ENCODE measurements at regions not wholly inside any gene's neighbourhood (a gene's known extent, or its start where the extent isn't known, plus 50 kb on each side); places are given as distances from the start of the nearest gene placed in this dataset.

DNA sequence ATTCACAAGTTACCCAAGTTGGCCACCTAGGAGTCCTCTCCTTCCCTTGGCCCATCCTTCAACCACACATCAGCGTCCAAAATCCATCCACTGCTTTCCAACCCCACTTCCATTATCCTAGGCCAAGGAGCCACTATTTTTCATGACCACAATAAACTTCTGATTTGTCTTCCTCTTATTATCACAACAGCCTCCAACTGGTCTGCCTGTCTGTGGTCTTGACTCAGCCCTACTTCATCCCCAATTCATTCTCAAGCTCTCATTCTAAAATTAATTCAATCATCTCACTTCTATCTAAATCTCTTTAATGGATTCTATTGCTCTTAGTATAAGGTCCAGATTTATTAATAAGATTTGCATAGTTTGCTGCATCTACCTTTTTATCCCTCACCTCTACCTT, 189.0 kb upstream of the PRDM1 start:
- ATAC-seq = no peak
- intact Hi-C loops (cut with DNase I) = no loop called here
- H3K9me3 ChIP-seq = no peaks in the 10 kb centered on the region
- no peak overlapping the region for H3K27ac ChIP-seq
- H3K4me1 ChIP-seq = no peaks in the 10 kb centered on the region
- no peak for DNase-seq
- H3K36me3 ChIP-seq (ENCODE audit: insufficient read depth in 1 of 2, low read depth in 1 of 2) = no peaks in the 10 kb centered on the region
- H3K27me3 ChIP-seq (ENCODE audit: insufficient read depth in 3 of 3, low read length in 2 of 3) = no peaks in the 10 kb centered on the region
- 91 to 95% (median 92%) methylated on average over 1 of the region's 1 CpG for WGBS, 3 donors
- TF ChIP-seq, protein P1, sequence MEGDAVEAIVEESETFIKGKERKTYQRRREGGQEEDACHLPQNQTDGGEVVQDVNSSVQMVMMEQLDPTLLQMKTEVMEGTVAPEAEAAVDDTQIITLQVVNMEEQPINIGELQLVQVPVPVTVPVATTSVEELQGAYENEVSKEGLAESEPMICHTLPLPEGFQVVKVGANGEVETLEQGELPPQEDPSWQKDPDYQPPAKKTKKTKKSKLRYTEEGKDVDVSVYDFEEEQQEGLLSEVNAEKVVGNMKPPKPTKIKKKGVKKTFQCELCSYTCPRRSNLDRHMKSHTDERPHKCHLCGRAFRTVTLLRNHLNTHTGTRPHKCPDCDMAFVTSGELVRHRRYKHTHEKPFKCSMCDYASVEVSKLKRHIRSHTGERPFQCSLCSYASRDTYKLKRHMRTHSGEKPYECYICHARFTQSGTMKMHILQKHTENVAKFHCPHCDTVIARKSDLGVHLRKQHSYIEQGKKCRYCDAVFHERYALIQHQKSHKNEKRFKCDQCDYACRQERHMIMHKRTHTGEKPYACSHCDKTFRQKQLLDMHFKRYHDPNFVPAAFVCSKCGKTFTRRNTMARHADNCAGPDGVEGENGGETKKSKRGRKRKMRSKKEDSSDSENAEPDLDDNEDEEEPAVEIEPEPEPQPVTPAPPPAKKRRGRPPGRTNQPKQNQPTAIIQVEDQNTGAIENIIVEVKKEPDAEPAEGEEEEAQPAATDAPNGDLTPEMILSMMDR (IDR thresholded peaks at IDR 0.05) = no peak
- H3K4me3 ChIP-seq = no peak overlapping the region

DNA sequence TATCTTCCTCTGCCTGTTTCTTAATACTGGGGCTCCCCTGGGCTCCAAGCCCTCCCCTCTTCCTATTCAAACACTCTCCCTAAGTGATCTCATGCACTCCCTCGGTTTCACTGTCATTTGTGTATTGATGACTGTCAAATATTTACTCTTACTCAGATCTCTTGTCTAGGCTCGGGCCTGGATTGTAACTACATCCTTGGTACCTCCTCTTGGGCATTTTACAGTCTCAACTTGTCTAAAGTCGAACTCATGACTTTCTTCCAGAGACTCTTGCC, 189.4 kb upstream of the PRDM1 start:
- TF ChIP-seq, protein P1 (IDR thresholded peaks at IDR 0.05) = no peak
- H3K4me3 ChIP-seq = no peak overlapping the region
- H3K27ac ChIP-seq = no peak overlapping the region
- H3K4me1 ChIP-seq = no peaks in the 10 kb centered on the region
- 69 to 82% (median 76%) methylated on average over 3 of the region's 3 CpGs for WGBS, 3 donors
- ATAC-seq (no peak), DNase-seq (no peak)
- no peaks in the 10 kb centered on the region for H3K9me3 ChIP-seq
- intact Hi-C loops (cut with DNase I) = no loop called here
- H3K36me3 ChIP-seq (ENCODE audit: insufficient read depth in 1 of 2, low read depth in 1 of 2) = no peaks in the 10 kb centered on the region
- no peaks in the 10 kb centered on the region for H3K27me3 ChIP-seq (ENCODE audit: insufficient read depth in 3 of 3, low read length in 2 of 3)

DNA sequence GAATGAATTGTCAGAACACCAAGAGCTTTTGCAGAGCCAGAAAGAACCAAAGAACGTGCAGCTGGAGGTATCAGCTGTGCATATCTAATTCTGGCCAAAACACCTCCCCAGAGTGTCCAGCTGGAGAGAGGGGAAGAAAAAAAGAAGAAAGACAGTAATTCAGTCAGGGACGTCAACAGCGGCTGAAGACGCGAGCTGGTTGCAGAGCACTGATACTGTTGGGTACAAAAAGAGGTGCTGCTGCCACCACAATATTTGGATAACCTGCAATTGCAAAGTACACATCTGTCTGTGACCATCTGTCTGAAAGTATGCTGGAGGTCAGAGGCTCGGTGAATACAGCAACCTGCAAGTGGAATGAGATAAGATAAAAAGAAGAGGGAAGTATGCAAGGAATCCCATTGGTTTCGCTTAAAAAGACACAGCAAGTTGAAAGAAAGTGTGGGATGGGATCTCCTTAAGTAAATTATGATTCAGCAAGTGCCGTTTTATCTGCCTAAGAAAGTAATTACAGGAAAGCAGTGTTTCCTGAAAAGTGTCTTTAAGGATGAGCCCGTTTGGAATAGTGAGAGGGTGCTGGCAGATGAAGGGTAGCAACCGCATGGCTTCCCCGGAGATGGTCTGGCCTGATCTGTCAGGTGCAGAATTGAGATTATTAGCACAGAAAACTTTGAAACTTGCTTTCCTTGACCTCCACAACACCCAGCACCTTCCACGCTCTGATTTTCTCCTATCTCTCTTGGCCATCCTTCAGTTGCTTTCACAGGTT, 189.9 kb upstream of the PRDM1 start:
- Histone ChIP-seq H3K27me3 (ENCODE audit: insufficient read depth in 3 of 3, low read length in 2 of 3) (no peaks in the 10 kb centered on the region), H3K36me3 (ENCODE audit: insufficient read depth in 1 of 2, low read depth in 1 of 2) (no peaks in the 10 kb centered on the region), H3K9me3 (no peaks in the 10 kb centered on the region), H3K4me3 (no peak overlapping the region), H3K4me1 (no peaks in the 10 kb centered on the region), H3K27ac (no peak overlapping the region)
- DNase-seq = no peak
- 43 to 56% (median 55%) methylated on average over 12 of the region's 12 CpGs for WGBS, 3 donors
- TF ChIP-seq, protein P1 (IDR thresholded peaks at IDR 0.05) = no peak
- ATAC-seq = peak in 1 of 4 donors; percentile 62
- intact Hi-C loops (cut with DNase I) = no loop called here

DNA sequence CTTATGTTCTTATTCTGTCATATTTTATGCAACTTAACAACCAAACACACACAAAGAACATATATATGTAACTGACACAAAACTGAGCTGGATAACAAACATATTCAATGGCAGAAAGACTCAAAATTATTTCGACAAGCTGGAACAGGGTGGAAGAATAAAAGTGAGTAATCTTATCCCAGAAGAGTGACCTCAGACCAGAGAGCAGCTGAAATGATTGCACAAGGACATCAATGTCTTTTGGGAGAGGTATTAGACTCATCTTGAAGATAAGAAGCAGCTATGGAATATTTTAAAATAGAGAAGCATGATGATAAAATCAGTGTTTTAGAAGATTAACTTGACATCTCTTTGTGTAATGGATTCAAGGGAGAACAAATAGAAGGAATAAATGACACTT, 191.6 kb upstream of the PRDM1 start:
- TF ChIP-seq, protein P1 (IDR thresholded peaks at IDR 0.05) = no peak
- no peaks in the 10 kb centered on the region for H3K4me1 ChIP-seq
- H3K36me3 ChIP-seq (ENCODE audit: insufficient read depth in 1 of 2, low read depth in 1 of 2) = no peaks in the 10 kb centered on the region
- no peak for DNase-seq
- ATAC-seq = peak in 1 of 4 donors; percentile 54
- H3K4me3 ChIP-seq = no peak overlapping the region
- no peaks in the 10 kb centered on the region for H3K9me3 ChIP-seq
- WGBS, 3 donors = 44 to 58% (median 52%) methylated on average over 1 of the region's 1 CpG
- no peak overlapping the region for H3K27ac ChIP-seq
- no peaks in the 10 kb centered on the region for H3K27me3 ChIP-seq (ENCODE audit: insufficient read depth in 3 of 3, low read length in 2 of 3)
- intact Hi-C loops (cut with DNase I) = no loop called here

DNA sequence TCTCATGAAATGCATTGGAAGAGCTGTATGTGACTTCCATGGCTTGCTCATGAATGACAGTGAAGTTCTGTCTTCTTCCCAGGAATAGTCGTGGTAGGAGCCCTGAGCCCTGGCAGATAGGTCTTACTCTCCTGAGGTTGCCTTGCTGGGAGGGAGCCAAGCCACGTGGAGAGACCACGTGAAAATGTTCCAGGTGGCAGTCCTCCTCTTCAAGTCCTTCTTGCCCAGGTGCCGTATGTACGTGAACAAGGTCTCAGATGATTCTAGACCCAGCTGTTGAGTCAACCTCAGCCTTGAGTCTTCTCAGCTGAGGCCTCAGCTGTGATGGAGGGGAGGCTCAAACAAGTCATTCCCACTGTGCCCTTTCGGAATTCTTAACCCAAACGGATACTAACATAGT, 192.4 kb upstream of the PRDM1 start:
- no peaks in the 10 kb centered on the region for H3K9me3 ChIP-seq
- TF ChIP-seq, protein P1 (IDR thresholded peaks at IDR 0.05) = no peak
- DNase-seq (no peak), ATAC-seq (no peak)
- WGBS, 3 donors = 80 to 84% (median 82%) methylated on average over 7 of the region's 7 CpGs
- no peaks in the 10 kb centered on the region for H3K4me1 ChIP-seq
- no peaks in the 10 kb centered on the region for H3K36me3 ChIP-seq (ENCODE audit: insufficient read depth in 1 of 2, low read depth in 1 of 2)
- no peak overlapping the region for H3K4me3 ChIP-seq
- H3K27ac ChIP-seq = no peak overlapping the region
- H3K27me3 ChIP-seq (ENCODE audit: insufficient read depth in 3 of 3, low read length in 2 of 3) = no peaks in the 10 kb centered on the region
- intact Hi-C loops (cut with DNase I) = no loop called here

Data from psoas muscle (tissue), 7 donors.